DND-41 (cell line): ENCODE measurements at regions not wholly inside any gene's neighbourhood (a gene's known extent, or its start where the extent isn't known, plus 50 kb on each side); places are given as distances from the start of the nearest gene placed in this dataset.

Experiments
- ATAC-seq: fragments of 200-7000 bp; cut with Tn5 transposase; 3 replicates; pipeline ENCODE4 v1.9.1; 2021; ENCODE audit warnings: low read depth; ENCODE audit not compliant: insufficient read depth
- DNase-seq: peaks from one replicate; pipeline ENCODE4 v3.0.0-alpha.2; 2020
- H2AFZ ChIP-seq: 2 replicates; pipeline ENCODE4 v1.6.0; 2012; ENCODE audit warnings: low read depth, low read length
- H3K27ac ChIP-seq: 2 replicates; pipeline ENCODE4 v1.5.1; 2012; ENCODE audit warnings: low read length, inconsistent platforms
- H3K27me3 ChIP-seq: fragments of 200-600 bp; sonication (generic); 2 replicates; pipeline ENCODE4 v1.6.0; 2012; ENCODE audit warnings: low read length, mild to moderate bottlenecking, inconsistent platforms; ENCODE audit not compliant: insufficient read depth, poor library complexity
- H3K36me3 ChIP-seq: 2 replicates; pipeline ENCODE4 v1.5.1; 2012; ENCODE audit warnings: low read length, inconsistent platforms; ENCODE audit not compliant: insufficient read depth
- H3K4me1 ChIP-seq: 2 replicates; pipeline ENCODE4 v1.5.1; 2012; ENCODE audit warnings: mild to moderate bottlenecking, low read length; ENCODE audit not compliant: insufficient read depth
- H3K4me2 ChIP-seq: 2 replicates; pipeline ENCODE4 v1.6.0; 2012; ENCODE audit warnings: mild to moderate bottlenecking, moderate library complexity, low read length, inconsistent platforms; ENCODE audit not compliant: insufficient read depth
- H3K4me3 ChIP-seq, 2 experiments: fragments of 200-600 bp in 1 of 2; shearing (Covaris generic) in 1 of 2; 2 replicates each; pipeline ENCODE4 v1.5.1; 2012 to 2016; ENCODE audit warnings: inconsistent platforms in 2 of 2, low read length in 2 of 2, mild to moderate bottlenecking in 2 of 2, low read depth in 1 of 2, moderate library complexity in 1 of 2
- H3K79me2 ChIP-seq: 2 replicates; pipeline ENCODE4 v1.6.0; 2012; ENCODE audit warnings: low read length, inconsistent platforms; ENCODE audit not compliant: insufficient read depth
- H3K9ac ChIP-seq: 2 replicates; pipeline ENCODE4 v1.6.0; 2012; ENCODE audit warnings: low read depth, mild to moderate bottlenecking, inconsistent platforms, low read length, moderate library complexity
- H3K9me3 ChIP-seq: 2 replicates; pipeline ENCODE4 v1.5.1; 2012; ENCODE audit warnings: low read length, moderate library complexity, mild to moderate bottlenecking, inconsistent platforms; ENCODE audit not compliant: insufficient read depth, severe bottlenecking
- H4K20me1 ChIP-seq: 2 replicates; pipeline ENCODE4 v1.6.0; 2012; ENCODE audit warnings: low read length; ENCODE audit not compliant: insufficient read depth
- CTCF ChIP-seq: IDR thresholded peaks from 2 replicates; pipeline ENCODE4 v1.5.1; 2012; ENCODE audit warnings: borderline replicate concordance, low read length, moderate library complexity, mild to moderate bottlenecking; ENCODE audit not compliant: poor library complexity, severe bottlenecking; ENCODE audit errors: extremely low read depth
- EZH2 ChIP-seq: IDR thresholded peaks from 3 replicates; pipeline ENCODE4 v1.6.1; 2012; ENCODE audit warnings: borderline replicate concordance, low read depth, mild to moderate bottlenecking, moderate library complexity, low read length, inconsistent platforms; ENCODE audit not compliant: severe bottlenecking

GRCh38 chr13:32887617-32888016 is 128.6 kb upstream of the KL start:
- Histone ChIP-seq H3K4me1 (no peaks in the 10 kb centered on the region), H2AFZ (no peak overlapping the region), H4K20me1 (no peaks in the 10 kb centered on the region), H3K9ac (no peak overlapping the region), H3K79me2 (no peaks in the 10 kb centered on the region), H3K27me3 (no peaks in the 10 kb centered on the region), H3K27ac (no peak overlapping the region), H3K4me2 (no peak overlapping the region), H3K9me3 (no peaks in the 10 kb centered on the region), H3K36me3 (no peaks in the 10 kb centered on the region), H3K4me3 (no peak overlapping the region)
- DNase-seq = no peak
- TF ChIP-seq CTCF (no peak), EZH2 (no peak)
- no peak for ATAC-seq

- no peak overlapping the region for H2AFZ ChIP-seq
- no peak for TF ChIP-seq EZH2
- TF ChIP-seq CTCF = no peak
- H3K9ac ChIP-seq = no peak overlapping the region
- no peaks in the 10 kb centered on the region for H3K4me1 ChIP-seq
- no peaks in the 10 kb centered on the region for H3K36me3 ChIP-seq
- H4K20me1 ChIP-seq = no peaks in the 10 kb centered on the region
- H3K4me3 ChIP-seq = no peak overlapping the region
- H3K27me3 ChIP-seq = no peaks in the 10 kb centered on the region
- ATAC-seq (no peak), DNase-seq (no peak)
- H3K27ac ChIP-seq = no peak overlapping the region
- H3K79me2 ChIP-seq = no peaks in the 10 kb centered on the region
- H3K9me3 ChIP-seq = no peaks in the 10 kb centered on the region
- H3K4me2 ChIP-seq = no peak overlapping the region
These were observed 126.1 kb upstream of the KL start for GRCh38 chr13:32889986-32890565.

GRCh38 chr13:32893176-32893575 is 123.0 kb upstream of the KL start:
- DNase-seq = no peak
- no peak for TF ChIP-seq EZH2
- no peak for TF ChIP-seq CTCF
- H3K9ac ChIP-seq = no peak overlapping the region
- no peak overlapping the region for H2AFZ ChIP-seq
- no peaks in the 10 kb centered on the region for H3K9me3 ChIP-seq
- H3K4me2 ChIP-seq = no peak overlapping the region
- peaks cover under 1% of the 10 kb centered on the region for H3K27me3 ChIP-seq
- H3K36me3 ChIP-seq = no peaks in the 10 kb centered on the region
- H3K4me1 ChIP-seq = no peaks in the 10 kb centered on the region
- no peak overlapping the region for H3K4me3 ChIP-seq
- ATAC-seq = no peak
- H3K79me2 ChIP-seq = no peaks in the 10 kb centered on the region
- no peaks in the 10 kb centered on the region for H4K20me1 ChIP-seq
- no peak overlapping the region for H3K27ac ChIP-seq

GRCh38 chr13:32894589-32895001 is 121.6 kb upstream of the KL start:
- Histone ChIP-seq H3K4me2 (no peak overlapping the region), H3K27me3 (peaks cover 3% of the 10 kb centered on the region), H3K36me3 (no peaks in the 10 kb centered on the region), H3K4me1 (no peaks in the 10 kb centered on the region), H4K20me1 (no peaks in the 10 kb centered on the region), H3K27ac (no peak overlapping the region), H3K4me3 (no peak overlapping the region), H3K79me2 (no peaks in the 10 kb centered on the region), H2AFZ (no peak overlapping the region), H3K9ac (no peak overlapping the region), H3K9me3 (no peaks in the 10 kb centered on the region)
- ATAC-seq (no peak), DNase-seq (no peak)
- no peak for TF ChIP-seq EZH2
- TF ChIP-seq CTCF = no peak
